ENCODE measurements at regions not wholly inside any gene's neighbourhood (a gene's known extent, or its start where the extent isn't known, plus 50 kb on each side); places are given as distances from the start of the nearest gene placed in this dataset.

- DNase-seq (ENCODE audit: low read depth in 2 of 2), result no peak
These were observed 114.5 kb downstream of the RXFP2 start for GRCh38 chr13:31853643-31854326.

- DNase-seq (ENCODE audit: low read depth in 2 of 2), result no peak
These were observed 120.2 kb downstream of the RXFP2 start for GRCh38 chr13:31859571-31859970.

- no peak for DNase-seq (ENCODE audit: low read depth in 2 of 2)
These were observed 120.7 kb downstream of the RXFP2 start for GRCh38 chr13:31860002-31860401.

GRCh38 chr13:31862828-31863227, 123.5 kb downstream of the RXFP2 start:
- no peak for DNase-seq (ENCODE audit: low read depth in 2 of 2)

GRCh38 chr13:31864307-31864706, 125.0 kb downstream of the RXFP2 start:
- no peak for DNase-seq (ENCODE audit: low read depth in 2 of 2)

GRCh38 chr13:31866099-31866498, 126.8 kb downstream of the RXFP2 start:
- no peak for DNase-seq (ENCODE audit: low read depth in 2 of 2)

GRCh38 chr13:31867709-31868108, 128.4 kb downstream of the RXFP2 start:
- DNase-seq (ENCODE audit: low read depth in 2 of 2), result no peak

- DNase-seq (ENCODE audit: low read depth in 2 of 2), result no peak
These were observed 130.3 kb downstream of the RXFP2 start for GRCh38 chr13:31869582-31869981.

- no peak for DNase-seq (ENCODE audit: low read depth in 2 of 2)
These were observed 131.2 kb downstream of the RXFP2 start for GRCh38 chr13:31870511-31870910.

- DNase-seq (ENCODE audit: low read depth in 2 of 2), result no peak
These were observed 133.8 kb downstream of the RXFP2 start for GRCh38 chr13:31873145-31873544.

- DNase-seq (ENCODE audit: low read depth in 2 of 2), result no peak
These were observed 135.8 kb downstream of the RXFP2 start for GRCh38 chr13:31875134-31875533.

- DNase-seq (ENCODE audit: low read depth in 2 of 2), result no peak
These were observed 138.7 kb downstream of the RXFP2 start for GRCh38 chr13:31878052-31878451.

- DNase-seq (ENCODE audit: low read depth in 2 of 2), result no peak
These were observed 139.2 kb downstream of the RXFP2 start for GRCh38 chr13:31878495-31878894.

- DNase-seq (ENCODE audit: low read depth in 2 of 2), result no peak
These were observed 139.6 kb downstream of the RXFP2 start for GRCh38 chr13:31878955-31879354.

GRCh38 chr13:31880851-31881494, 141.6 kb downstream of the RXFP2 start:
- DNase-seq (ENCODE audit: low read depth in 2 of 2), result no peak

- DNase-seq (ENCODE audit: low read depth in 2 of 2), result no peak
These were observed 142.2 kb downstream of the RXFP2 start for GRCh38 chr13:31881495-31881882.

GRCh38 chr13:31882794-31883193, 143.5 kb downstream of the RXFP2 start:
- DNase-seq (ENCODE audit: low read depth in 2 of 2), result no peak

GRCh38 chr13:31884556-31884955, 145.2 kb downstream of the RXFP2 start:
- no peak for DNase-seq (ENCODE audit: low read depth in 2 of 2)

- DNase-seq (ENCODE audit: low read depth in 2 of 2), result no peak
These were observed 145.6 kb upstream of the FRY start for GRCh38 chr13:31885994-31886393.

GRCh38 chr13:31887286-31887685, 144.3 kb upstream of the FRY start:
- no peak for DNase-seq (ENCODE audit: low read depth in 2 of 2)

GRCh38 chr13:31890946-31891345, 140.6 kb upstream of the FRY start:
- DNase-seq (ENCODE audit: low read depth in 2 of 2), result no peak

- no peak for DNase-seq (ENCODE audit: low read depth in 2 of 2)
These were observed 140.1 kb upstream of the FRY start for GRCh38 chr13:31891472-31891871.

- no peak for DNase-seq (ENCODE audit: low read depth in 2 of 2)
These were observed 136.6 kb upstream of the FRY start for GRCh38 chr13:31894931-31895330.

- no peak for DNase-seq (ENCODE audit: low read depth in 2 of 2)
These were observed 135.9 kb upstream of the FRY start for GRCh38 chr13:31895691-31896090.
